ENCODE measurements at regions not wholly inside any gene's neighbourhood (a gene's known extent, or its start where the extent isn't known, plus 50 kb on each side); places are given as distances from the start of the nearest gene placed in this dataset.
"Not testable (repeated sequence)": the region's sequence is repeated elsewhere in the genome, so short reads cannot be mapped to it uniquely, and the experiment has no call there.

GRCh38 chr11:28900427-28900826, 792.2 kb downstream of the METTL15 start:
- Mint-ChIP-seq H3K27ac (no peak overlapping the region), H3K4me3 (no peak overlapping the region), H3K36me3 (no peaks in the 10 kb centered on the region), H3K27me3 (no peaks in the 10 kb centered on the region), H3K4me1 (no peaks in the 10 kb centered on the region), H3K9me3 (peaks cover 0 to 5% (median 1%) of the 10 kb centered on the region in 7 donors)
- no peak overlapping the region for H3K27ac ChIP-seq (ENCODE audit: insufficient read depth, low read length, poor library complexity, severe bottlenecking)
- DNase-seq (no peak), ATAC-seq (ENCODE audit: low read depth in 2 of 2) (no peak)
- H3K27me3 ChIP-seq (ENCODE audit: control insufficient read depth, insufficient read depth, low read length), result no peaks in the 10 kb centered on the region
- H3K36me3 ChIP-seq (ENCODE audit: control insufficient read depth, insufficient read depth, low read length), result no peaks in the 10 kb centered on the region
- H3K4me3 ChIP-seq (ENCODE audit: low read depth, low read length), result no peak overlapping the region
- H3K4me1 ChIP-seq (ENCODE audit: control insufficient read depth, insufficient read depth, low read length, poor library complexity, severe bottlenecking), result no peaks in the 10 kb centered on the region
- peaks cover 0 to 2% of the 10 kb centered on the region in 2 experiments for H3K9me3 ChIP-seq (ENCODE audit: control insufficient read depth in 2 of 2, low read length in 2 of 2)

GRCh38 chr11:28899706-28900105, 791.5 kb downstream of the METTL15 start:
- Histone ChIP-seq H3K27ac (ENCODE audit: insufficient read depth, low read length, poor library complexity, severe bottlenecking) (no peak overlapping the region), H3K9me3 (ENCODE audit: control insufficient read depth in 2 of 2, low read length in 2 of 2) (peaks cover 0 to 2% of the 10 kb centered on the region in 2 experiments), H3K36me3 (ENCODE audit: control insufficient read depth, insufficient read depth, low read length) (no peaks in the 10 kb centered on the region), H3K4me3 (ENCODE audit: low read depth, low read length) (no peak overlapping the region), H3K27me3 (ENCODE audit: control insufficient read depth, insufficient read depth, low read length) (no peaks in the 10 kb centered on the region), H3K4me1 (ENCODE audit: control insufficient read depth, insufficient read depth, low read length, poor library complexity, severe bottlenecking) (no peaks in the 10 kb centered on the region)
- H3K36me3 Mint-ChIP-seq, result no peaks in the 10 kb centered on the region
- peaks cover 0 to 5% (median 1%) of the 10 kb centered on the region in 7 donors for H3K9me3 Mint-ChIP-seq
- no peak overlapping the region for H3K27ac Mint-ChIP-seq
- no peak for ATAC-seq (ENCODE audit: low read depth in 2 of 2)
- no peak overlapping the region for H3K4me3 Mint-ChIP-seq
- no peaks in the 10 kb centered on the region for H3K27me3 Mint-ChIP-seq
- DNase-seq, result no peak
- no peaks in the 10 kb centered on the region for H3K4me1 Mint-ChIP-seq

GRCh38 chr11:28890601-28891040, 782.4 kb downstream of the METTL15 start:
- not testable (repeated sequence) for DNase-seq; H3K27ac Mint-ChIP-seq; H3K4me3 Mint-ChIP-seq; H3K36me3 Mint-ChIP-seq; H3K27ac ChIP-seq (ENCODE audit: insufficient read depth, low read length, poor library complexity, severe bottlenecking); H3K9me3 ChIP-seq (ENCODE audit: control insufficient read depth in 2 of 2, low read length in 2 of 2); H3K27me3 ChIP-seq (ENCODE audit: control insufficient read depth, insufficient read depth, low read length); H3K4me1 Mint-ChIP-seq; H3K4me3 ChIP-seq (ENCODE audit: low read depth, low read length); H3K27me3 Mint-ChIP-seq; H3K36me3 ChIP-seq (ENCODE audit: control insufficient read depth, insufficient read depth, low read length); ATAC-seq (ENCODE audit: low read depth in 2 of 2); H3K4me1 ChIP-seq (ENCODE audit: control insufficient read depth, insufficient read depth, low read length, poor library complexity, severe bottlenecking)
- H3K9me3 Mint-ChIP-seq, result peaks cover 0 to 13% (median 10%) of the 10 kb centered on the region in 7 donors

GRCh38 chr11:28887681-28888080, 779.5 kb downstream of the METTL15 start:
- no peak for DNase-seq
- no peaks in the 10 kb centered on the region for H3K4me1 Mint-ChIP-seq
- Histone ChIP-seq H3K27ac (ENCODE audit: insufficient read depth, low read length, poor library complexity, severe bottlenecking) (no peak overlapping the region), H3K9me3 (ENCODE audit: control insufficient read depth in 2 of 2, low read length in 2 of 2) (no peaks in the 10 kb centered on the region), H3K36me3 (ENCODE audit: control insufficient read depth, insufficient read depth, low read length) (no peaks in the 10 kb centered on the region), H3K27me3 (ENCODE audit: control insufficient read depth, insufficient read depth, low read length) (no peaks in the 10 kb centered on the region), H3K4me1 (ENCODE audit: control insufficient read depth, insufficient read depth, low read length, poor library complexity, severe bottlenecking) (no peaks in the 10 kb centered on the region), H3K4me3 (ENCODE audit: low read depth, low read length) (no peak overlapping the region)
- H3K27me3 Mint-ChIP-seq, result no peaks in the 10 kb centered on the region
- no peak overlapping the region for H3K27ac Mint-ChIP-seq
- no peaks in the 10 kb centered on the region for H3K36me3 Mint-ChIP-seq
- no peak for ATAC-seq (ENCODE audit: low read depth in 2 of 2)
- peaks cover 2 to 16% (median 10%) of the 10 kb centered on the region in 7 donors for H3K9me3 Mint-ChIP-seq
- H3K4me3 Mint-ChIP-seq, result no peak overlapping the region

- Histone ChIP-seq H3K4me3 (ENCODE audit: low read depth, low read length) (no peak overlapping the region), H3K4me1 (ENCODE audit: control insufficient read depth, insufficient read depth, low read length, poor library complexity, severe bottlenecking) (no peaks in the 10 kb centered on the region), H3K27ac (ENCODE audit: insufficient read depth, low read length, poor library complexity, severe bottlenecking) (no peak overlapping the region), H3K27me3 (ENCODE audit: control insufficient read depth, insufficient read depth, low read length) (no peaks in the 10 kb centered on the region), H3K9me3 (ENCODE audit: control insufficient read depth in 2 of 2, low read length in 2 of 2) (peaks cover 0 to 1% of the 10 kb centered on the region in 2 experiments), H3K36me3 (ENCODE audit: control insufficient read depth, insufficient read depth, low read length) (no peaks in the 10 kb centered on the region)
- H3K4me3 Mint-ChIP-seq, result no peak overlapping the region
- no peaks in the 10 kb centered on the region for H3K27me3 Mint-ChIP-seq
- no peaks in the 10 kb centered on the region for H3K36me3 Mint-ChIP-seq
- no peak for ATAC-seq (ENCODE audit: low read depth in 2 of 2)
- H3K4me1 Mint-ChIP-seq, result no peaks in the 10 kb centered on the region
- H3K9me3 Mint-ChIP-seq, result peaks cover 0 to 9% (median 6%) of the 10 kb centered on the region in 7 donors
- no peak overlapping the region for H3K27ac Mint-ChIP-seq
- no peak for DNase-seq
These were observed 771.7 kb downstream of the METTL15 start for GRCh38 chr11:28879869-28880268.

- H3K27ac Mint-ChIP-seq, result no peak overlapping the region
- Histone ChIP-seq H3K36me3 (ENCODE audit: control insufficient read depth, insufficient read depth, low read length) (no peaks in the 10 kb centered on the region), H3K27me3 (ENCODE audit: control insufficient read depth, insufficient read depth, low read length) (no peaks in the 10 kb centered on the region), H3K9me3 (ENCODE audit: control insufficient read depth in 2 of 2, low read length in 2 of 2) (peaks cover 0 to 1% of the 10 kb centered on the region in 2 experiments), H3K4me3 (ENCODE audit: low read depth, low read length) (no peak overlapping the region), H3K27ac (ENCODE audit: insufficient read depth, low read length, poor library complexity, severe bottlenecking) (no peak overlapping the region), H3K4me1 (ENCODE audit: control insufficient read depth, insufficient read depth, low read length, poor library complexity, severe bottlenecking) (no peaks in the 10 kb centered on the region)
- H3K9me3 Mint-ChIP-seq, result peaks cover 0 to 6% (median 0%) of the 10 kb centered on the region in 7 donors
- DNase-seq (no peak), ATAC-seq (ENCODE audit: low read depth in 2 of 2) (no peak)
- no peaks in the 10 kb centered on the region for H3K4me1 Mint-ChIP-seq
- H3K4me3 Mint-ChIP-seq, result no peak overlapping the region
- H3K27me3 Mint-ChIP-seq, result no peaks in the 10 kb centered on the region
- H3K36me3 Mint-ChIP-seq, result no peaks in the 10 kb centered on the region
These were observed 769.8 kb downstream of the METTL15 start for GRCh38 chr11:28878025-28878424.

- Histone ChIP-seq H3K9me3 (ENCODE audit: control insufficient read depth in 2 of 2, low read length in 2 of 2) (peaks cover 0 to 1% of the 10 kb centered on the region in 2 experiments), H3K36me3 (ENCODE audit: control insufficient read depth, insufficient read depth, low read length) (no peaks in the 10 kb centered on the region), H3K4me1 (ENCODE audit: control insufficient read depth, insufficient read depth, low read length, poor library complexity, severe bottlenecking) (no peaks in the 10 kb centered on the region), H3K4me3 (ENCODE audit: low read depth, low read length) (no peak overlapping the region), H3K27me3 (ENCODE audit: control insufficient read depth, insufficient read depth, low read length) (no peaks in the 10 kb centered on the region), H3K27ac (ENCODE audit: insufficient read depth, low read length, poor library complexity, severe bottlenecking) (no peak overlapping the region)
- ATAC-seq (ENCODE audit: low read depth in 2 of 2) (no peak), DNase-seq (no peak)
- peaks cover 0 to 2% (median 0%) of the 10 kb centered on the region in 7 donors for H3K9me3 Mint-ChIP-seq
- H3K27me3 Mint-ChIP-seq, result no peaks in the 10 kb centered on the region
- H3K4me3 Mint-ChIP-seq, result no peak overlapping the region
- H3K36me3 Mint-ChIP-seq, result no peaks in the 10 kb centered on the region
- no peak overlapping the region for H3K27ac Mint-ChIP-seq
- no peaks in the 10 kb centered on the region for H3K4me1 Mint-ChIP-seq
These were observed 769.2 kb downstream of the METTL15 start for GRCh38 chr11:28877340-28877739.

GRCh38 chr11:28874706-28875105, 766.5 kb downstream of the METTL15 start:
- ATAC-seq (ENCODE audit: low read depth in 2 of 2) (no peak), DNase-seq (no peak)
- H3K27me3 Mint-ChIP-seq, result no peaks in the 10 kb centered on the region
- peaks cover 0 to 1% of the 10 kb centered on the region in 2 experiments for H3K9me3 ChIP-seq (ENCODE audit: control insufficient read depth in 2 of 2, low read length in 2 of 2)
- no peaks in the 10 kb centered on the region for H3K4me1 Mint-ChIP-seq
- H3K27ac Mint-ChIP-seq, result no peak overlapping the region
- H3K4me3 ChIP-seq (ENCODE audit: low read depth, low read length), result no peak overlapping the region
- H3K36me3 Mint-ChIP-seq, result no peaks in the 10 kb centered on the region
- H3K36me3 ChIP-seq (ENCODE audit: control insufficient read depth, insufficient read depth, low read length), result no peaks in the 10 kb centered on the region
- H3K27ac ChIP-seq (ENCODE audit: insufficient read depth, low read length, poor library complexity, severe bottlenecking), result no peak overlapping the region
- no peaks in the 10 kb centered on the region for H3K27me3 ChIP-seq (ENCODE audit: control insufficient read depth, insufficient read depth, low read length)
- H3K9me3 Mint-ChIP-seq, result peaks cover 0 to 7% (median 0%) of the 10 kb centered on the region in 7 donors
- no peak overlapping the region for H3K4me3 Mint-ChIP-seq
- H3K4me1 ChIP-seq (ENCODE audit: control insufficient read depth, insufficient read depth, low read length, poor library complexity, severe bottlenecking), result no peaks in the 10 kb centered on the region
